Immature natural killer cell (primary cell): ENCODE measurements at regions not wholly inside any gene's neighbourhood (a gene's known extent, or its start where the extent isn't known, plus 50 kb on each side); places are given as distances from the start of the nearest gene placed in this dataset.
A peak's percentile ranks its signal among the peaks of the same experiment; 100 is the strongest.
"Not testable (repeated sequence)": the region's sequence is repeated elsewhere in the genome, so short reads cannot be mapped to it uniquely, and the experiment has no call there.

ENCODE experiments used
- DNase-seq, 3 donors: peaks; one replicate each; pipeline ENCODE4 v3.0.0; 2022; ENCODE audit warnings: mixed read lengths in 1 of 3
- H3K27ac Mint-ChIP-seq, 6 donors: one replicate each; pipeline ENCODE4 v1.8.0; 2020; ENCODE audit warnings: mixed read lengths in 6 of 6, mild to moderate bottlenecking in 5 of 6, inconsistent platforms in 4 of 6, moderate library complexity in 3 of 6
- H3K27me3 Mint-ChIP-seq, 3 donors: one replicate each; pipeline ENCODE4 v1.8.0; 2020 to 2021; ENCODE audit warnings: low read depth in 3 of 3, mild to moderate bottlenecking in 3 of 3, mixed read lengths in 3 of 3, moderate library complexity in 3 of 3, inconsistent platforms in 1 of 3
- H3K36me3 Mint-ChIP-seq, 3 donors: one replicate each; pipeline ENCODE4 v1.8.0; 2020; ENCODE audit warnings: mixed read lengths in 3 of 3, inconsistent platforms in 2 of 3, mild to moderate bottlenecking in 2 of 3
- H3K4me1 Mint-ChIP-seq, 2 donors: one replicate each; pipeline ENCODE4 v1.8.0; 2020; ENCODE audit warnings: inconsistent platforms in 2 of 2, mild to moderate bottlenecking in 2 of 2, mixed read lengths in 2 of 2, moderate library complexity in 1 of 2
- H3K4me3 Mint-ChIP-seq, 5 donors: one replicate each; pipeline ENCODE4 v1.8.0; 2020; ENCODE audit warnings: mild to moderate bottlenecking in 5 of 5, mixed read lengths in 5 of 5, inconsistent platforms in 3 of 5, moderate library complexity in 3 of 5
- H3K9me3 Mint-ChIP-seq, 6 donors: one replicate each; pipeline ENCODE4 v1.8.0; 2020; ENCODE audit warnings: mild to moderate bottlenecking in 6 of 6, mixed read lengths in 6 of 6, inconsistent platforms in 4 of 6, moderate library complexity in 3 of 6

DNA sequence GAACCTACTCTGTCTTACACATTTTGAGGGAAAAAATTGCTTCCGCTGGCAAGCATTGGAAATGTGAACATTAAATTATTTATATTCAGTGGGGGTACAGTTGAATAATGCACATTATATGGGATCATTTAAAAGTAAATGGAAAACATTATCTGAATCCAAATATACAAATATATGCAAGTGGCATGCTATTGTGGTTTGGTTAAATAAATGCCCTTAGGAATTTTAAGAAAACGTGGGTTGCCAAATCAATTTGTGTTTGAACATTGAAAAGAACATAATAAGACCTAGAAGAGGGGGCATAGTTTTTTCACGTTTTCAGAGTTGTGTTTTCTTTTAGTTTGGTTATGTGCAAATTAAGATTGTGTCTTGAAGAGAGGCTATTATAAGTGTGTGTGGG lies 230.5 kb upstream of the PRKX start:
- no peak for DNase-seq
- Mint-ChIP-seq H3K36me3 (peaks cover 0 to 3% (median 3%) of the 10 kb centered on the region in 3 donors), H3K27me3 (peaks cover 1 to 11% (median 4%) of the 10 kb centered on the region in 3 donors), H3K4me1 (no peaks in the 10 kb centered on the region), H3K9me3 (peaks cover 0 to 5% (median 2%) of the 10 kb centered on the region in 6 donors), H3K27ac (no peak overlapping the region), H3K4me3 (no peak overlapping the region)

DNA sequence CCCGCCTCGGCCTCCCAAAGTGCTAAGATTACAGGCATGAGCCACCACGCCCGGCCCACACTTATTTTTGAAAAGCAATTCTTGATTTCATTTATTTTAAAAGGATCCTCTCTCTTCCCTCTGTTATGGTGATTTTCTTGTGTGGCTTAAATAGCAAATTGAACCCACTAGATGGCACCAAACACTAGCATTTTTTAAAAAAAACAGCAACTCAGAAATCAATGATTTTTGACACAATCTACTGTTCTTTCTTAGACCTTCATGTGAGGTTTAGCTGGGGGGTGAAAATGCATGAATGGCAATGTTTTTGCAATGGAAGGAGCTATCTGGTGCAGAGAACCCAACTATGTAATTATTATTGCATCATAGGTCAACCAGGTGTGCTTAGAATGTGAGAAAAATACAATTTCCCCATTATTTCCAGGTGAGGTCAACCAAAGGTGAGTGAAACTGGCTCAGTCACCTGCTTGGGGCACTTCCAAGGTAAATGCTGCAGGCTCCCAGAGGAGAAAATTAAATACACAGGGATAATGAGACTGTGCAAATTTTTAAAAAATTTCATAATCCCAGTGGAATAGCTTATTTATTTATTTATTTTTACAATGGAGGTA lies 226.7 kb upstream of the PRKX start:
- Mint-ChIP-seq H3K27me3 (peaks cover 1 to 11% (median 4%) of the 10 kb centered on the region in 3 donors), H3K36me3 (peaks cover 0 to 3% (median 3%) of the 10 kb centered on the region in 3 donors), H3K4me1 (no peaks in the 10 kb centered on the region), H3K4me3 (no peak overlapping the region), H3K27ac (no peak overlapping the region), H3K9me3 (peaks cover 0 to 5% (median 2%) of the 10 kb centered on the region in 6 donors)
- no peak for DNase-seq

DNA sequence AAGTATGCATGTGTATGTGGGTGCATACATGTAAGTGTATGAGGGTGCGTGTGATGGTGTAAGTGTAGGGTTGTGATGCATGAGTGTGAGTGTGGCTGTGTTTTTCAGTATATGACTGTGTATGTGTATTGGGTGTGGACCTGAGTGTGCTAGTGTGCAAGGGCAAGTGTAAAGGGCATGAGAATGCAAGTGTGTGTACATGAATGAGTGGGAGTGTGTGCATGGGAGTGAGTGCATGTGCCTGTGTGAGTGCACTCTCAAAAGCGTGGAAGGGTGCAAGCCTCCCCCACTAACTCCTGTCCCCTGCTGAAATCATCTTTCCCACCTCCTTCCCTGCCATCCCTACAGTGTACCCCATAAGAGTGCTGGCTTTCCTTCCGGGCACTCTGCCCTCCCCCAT lies 225.1 kb upstream of the PRKX start:
- Mint-ChIP-seq H3K9me3 (peaks cover 0 to 5% (median 2%) of the 10 kb centered on the region in 6 donors), H3K27me3 (peaks cover 1 to 6% (median 4%) of the 10 kb centered on the region in 3 donors), H3K36me3 (peaks cover 0 to 3% (median 3%) of the 10 kb centered on the region in 3 donors), H3K4me3 (no peak overlapping the region), H3K4me1 (no peaks in the 10 kb centered on the region), H3K27ac (no peak overlapping the region)
- DNase-seq: no peak

DNA sequence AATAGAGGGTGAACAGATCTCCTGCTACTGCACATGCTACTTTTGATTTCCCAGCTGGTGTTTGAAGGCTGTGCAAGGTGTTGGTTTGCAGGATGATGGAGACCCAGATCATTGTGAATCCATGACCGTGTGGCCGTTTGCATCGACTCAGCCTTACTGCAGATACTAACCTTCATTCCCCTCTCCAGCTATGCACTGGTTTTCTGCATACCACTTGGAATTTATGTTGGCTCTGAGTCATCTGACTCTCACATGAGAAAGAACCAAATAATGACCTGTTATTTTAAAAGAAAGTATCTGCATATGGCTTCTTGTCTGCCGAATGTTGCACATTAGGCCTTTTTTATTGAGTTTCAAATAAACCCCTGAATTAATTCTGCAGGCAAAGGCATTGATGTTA lies 221.7 kb upstream of the PRKX start:
- not testable (repeated sequence) for H3K27ac Mint-ChIP-seq, H3K4me1 Mint-ChIP-seq, H3K27me3 Mint-ChIP-seq, H3K4me3 Mint-ChIP-seq, H3K36me3 Mint-ChIP-seq, H3K9me3 Mint-ChIP-seq, DNase-seq

DNA sequence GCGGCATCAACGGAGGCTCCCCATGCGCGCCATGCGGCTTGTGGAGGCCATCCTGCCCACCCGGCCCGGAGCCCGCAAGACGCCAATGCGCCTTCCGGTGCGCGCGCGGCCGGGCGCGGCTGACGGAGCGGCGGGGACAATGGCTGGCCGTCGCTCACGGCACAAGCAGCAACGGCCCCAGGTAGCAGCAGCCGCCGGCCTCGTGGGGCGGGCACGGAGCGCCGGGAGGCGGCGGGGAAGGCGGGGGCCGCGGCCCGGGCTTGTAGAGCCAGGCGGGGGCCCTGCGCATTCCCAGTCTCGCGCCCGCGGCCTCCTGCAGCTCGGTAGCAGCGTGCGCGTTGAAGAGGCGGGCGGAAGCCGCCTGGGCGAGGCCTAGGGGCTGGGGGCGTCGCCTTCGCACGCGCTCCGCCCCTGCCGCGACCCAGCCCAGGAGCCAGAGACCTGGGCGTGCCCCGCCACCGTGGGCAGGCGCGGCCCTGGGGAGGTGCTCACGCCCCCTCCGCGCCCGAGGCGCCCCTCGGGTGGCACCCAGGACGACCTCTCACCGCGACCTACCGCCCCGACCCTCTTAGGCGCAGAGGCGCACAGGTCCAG lies 207.1 kb upstream of the PRKX start:
- H3K27me3 Mint-ChIP-seq, H3K27ac Mint-ChIP-seq, H3K36me3 Mint-ChIP-seq, H3K4me1 Mint-ChIP-seq, H3K4me3 Mint-ChIP-seq, DNase-seq, H3K9me3 Mint-ChIP-seq: not testable (repeated sequence)

DNA sequence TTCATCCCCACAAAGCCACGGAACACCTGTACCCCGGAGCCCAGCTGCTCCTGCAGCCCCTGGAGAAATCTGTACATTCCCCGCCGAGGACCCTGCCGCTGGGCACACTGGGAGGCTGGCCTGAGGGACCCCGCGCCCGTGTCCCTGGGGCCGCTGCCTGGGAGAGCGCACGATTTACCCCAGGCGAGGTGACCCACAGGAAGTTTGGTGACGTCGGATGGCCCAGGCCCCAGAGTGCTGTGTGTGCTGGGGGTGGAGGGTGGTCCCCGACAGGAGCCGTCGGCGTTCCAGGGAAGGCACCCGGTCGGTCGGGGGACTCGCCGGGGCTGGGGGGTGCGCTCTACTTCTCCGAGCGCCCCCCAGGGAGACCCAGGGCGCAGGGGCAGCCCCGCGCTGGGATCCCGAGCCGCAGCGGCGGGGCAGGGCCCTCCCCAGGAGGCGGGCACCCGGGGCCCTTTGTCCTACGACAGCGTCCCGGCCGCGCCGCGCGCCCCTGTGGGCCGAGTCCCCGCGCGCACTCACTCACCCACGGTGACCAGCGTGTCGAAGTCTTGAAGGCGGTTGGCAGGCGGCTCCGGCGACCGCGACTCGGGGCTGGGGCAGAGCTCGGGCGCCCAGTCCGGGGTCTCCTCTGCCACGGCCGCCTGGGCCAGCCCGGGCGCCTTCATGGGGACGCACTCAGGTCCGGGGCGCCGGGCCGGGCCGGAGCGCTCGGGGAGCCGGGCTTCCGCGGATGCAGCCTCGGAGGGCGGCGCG lies 206.4 kb upstream of the PRKX start:
- H3K36me3 Mint-ChIP-seq, H3K4me3 Mint-ChIP-seq, H3K27ac Mint-ChIP-seq, H3K4me1 Mint-ChIP-seq, H3K27me3 Mint-ChIP-seq, H3K9me3 Mint-ChIP-seq, DNase-seq: not testable (repeated sequence)

DNA sequence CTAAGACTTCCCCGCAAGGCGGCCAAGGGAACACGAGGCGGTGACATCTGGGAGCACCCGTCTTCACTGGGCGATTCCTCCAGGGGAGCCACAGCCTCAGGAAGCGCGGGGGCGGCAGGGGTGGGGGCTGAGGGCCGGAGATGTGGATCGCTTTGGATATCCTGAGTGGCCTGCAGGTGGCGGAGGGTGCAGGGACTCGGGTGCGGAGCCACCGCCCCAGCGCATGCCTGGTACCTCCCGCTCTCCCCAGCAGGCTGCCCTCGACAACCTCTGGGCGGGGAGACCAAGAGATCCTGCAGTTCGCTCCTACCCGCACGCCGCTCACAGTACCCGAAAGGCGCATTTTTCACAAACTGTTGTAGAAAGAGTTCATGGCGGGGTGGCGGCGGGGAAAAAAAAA lies 201.4 kb upstream of the PRKX start:
- H3K4me3 Mint-ChIP-seq, DNase-seq, H3K4me1 Mint-ChIP-seq, H3K27me3 Mint-ChIP-seq, H3K36me3 Mint-ChIP-seq, H3K9me3 Mint-ChIP-seq, H3K27ac Mint-ChIP-seq: not testable (repeated sequence)

DNA sequence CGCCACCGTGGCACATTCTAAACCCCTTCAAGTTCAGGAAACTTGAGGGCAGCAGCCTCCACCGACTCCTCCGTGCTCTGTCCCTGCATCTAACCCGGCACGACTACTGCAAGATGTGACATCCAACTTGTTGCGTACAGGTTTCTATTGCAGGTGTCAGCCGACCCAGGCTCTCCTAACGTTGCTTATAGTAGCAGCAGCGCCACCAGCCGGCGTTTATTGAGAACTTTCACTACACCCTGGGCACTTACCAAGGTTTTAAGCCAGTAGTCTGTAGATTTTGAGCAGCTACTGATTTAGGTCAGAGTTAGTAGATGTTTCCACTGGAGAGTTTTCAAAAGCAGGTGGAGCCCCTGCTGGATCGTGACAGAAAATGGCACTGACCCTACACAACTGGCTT lies 200.6 kb upstream of the PRKX start:
- H3K4me3 Mint-ChIP-seq, H3K9me3 Mint-ChIP-seq, H3K27ac Mint-ChIP-seq, DNase-seq, H3K27me3 Mint-ChIP-seq, H3K36me3 Mint-ChIP-seq, H3K4me1 Mint-ChIP-seq: not testable (repeated sequence)

DNA sequence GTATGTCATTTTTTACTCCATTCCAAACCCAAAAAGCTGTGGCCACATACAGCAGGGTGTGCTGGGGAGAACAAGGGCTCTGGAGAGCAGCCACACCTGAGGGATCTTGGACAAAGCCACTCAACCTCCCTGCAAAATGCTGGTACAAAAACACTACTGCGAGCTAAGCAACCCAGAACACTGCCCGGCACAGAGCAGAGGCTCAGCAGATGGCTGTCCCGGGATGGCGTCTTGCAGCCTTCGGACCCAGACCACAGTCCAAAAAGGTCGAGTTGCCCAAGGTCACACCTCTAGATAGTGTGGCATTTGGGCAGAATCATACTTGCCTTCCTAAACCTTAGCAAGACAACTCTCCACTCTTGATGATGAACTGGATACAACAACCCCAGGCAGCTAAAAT lies 197.6 kb upstream of the PRKX start:
- H3K9me3 Mint-ChIP-seq, H3K4me1 Mint-ChIP-seq: not testable (repeated sequence)

DNA sequence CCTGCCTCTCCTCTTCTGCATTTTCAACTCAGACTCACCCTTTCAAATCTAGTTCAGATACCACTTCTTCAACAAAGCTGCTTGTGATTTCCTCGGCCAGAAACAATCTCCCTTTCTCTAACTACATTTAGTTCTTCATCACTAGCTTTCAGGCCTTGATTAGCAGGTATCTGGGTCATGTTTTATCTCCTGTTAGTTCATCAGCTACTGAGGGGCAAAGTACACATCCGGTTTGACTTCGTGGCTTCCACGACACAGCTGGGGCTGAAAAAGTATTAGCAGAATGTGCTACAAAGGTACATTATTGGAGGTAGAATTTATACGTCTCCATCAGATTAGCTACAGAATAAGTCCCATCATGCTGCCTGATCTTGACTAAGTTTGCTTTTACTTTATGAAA lies 197.2 kb upstream of the PRKX start:
- H3K27ac Mint-ChIP-seq, H3K36me3 Mint-ChIP-seq, H3K9me3 Mint-ChIP-seq, H3K27me3 Mint-ChIP-seq, H3K4me3 Mint-ChIP-seq, H3K4me1 Mint-ChIP-seq, DNase-seq: not testable (repeated sequence)

More for the DNA sequence above, 197.6 kb upstream of the PRKX start:
- not testable (repeated sequence) for H3K36me3 Mint-ChIP-seq, H3K4me3 Mint-ChIP-seq, DNase-seq, H3K27me3 Mint-ChIP-seq, H3K27ac Mint-ChIP-seq

DNA sequence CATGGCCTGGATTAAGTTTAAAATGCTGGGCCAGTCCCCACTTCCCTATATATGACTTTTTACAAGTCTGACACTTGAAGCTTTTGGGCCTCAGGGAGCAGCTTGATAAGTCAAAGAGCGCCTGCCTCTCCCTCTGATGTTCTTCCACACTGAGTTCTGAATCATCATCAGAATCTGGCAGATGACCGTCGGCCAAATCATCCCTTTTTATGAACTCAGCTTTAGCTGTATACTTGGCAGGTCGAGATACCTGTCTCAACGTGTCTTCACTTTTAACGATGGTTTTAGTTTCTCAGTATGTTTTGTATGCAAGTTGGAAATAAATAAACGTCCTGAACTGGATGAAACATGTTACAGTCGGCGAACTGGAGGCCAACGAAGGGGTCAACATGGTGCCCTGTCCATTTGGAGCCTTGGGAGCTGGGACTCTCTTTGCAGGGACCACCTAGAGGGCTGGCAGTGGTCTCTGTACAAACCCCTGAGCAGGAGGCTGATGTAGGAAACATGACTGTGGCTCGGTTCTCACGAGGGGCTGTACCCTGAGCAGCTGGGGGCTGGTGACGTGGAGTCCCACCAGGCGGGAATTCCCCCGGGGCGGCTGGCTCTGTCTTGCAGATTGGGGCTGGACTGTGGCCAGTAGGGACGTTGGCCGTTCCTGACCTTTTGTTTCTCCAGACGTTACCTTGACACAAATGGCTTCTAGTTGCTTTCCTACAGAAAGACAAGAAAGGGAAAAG lies 192.2 kb upstream of the PRKX start:
- H3K36me3 Mint-ChIP-seq, DNase-seq, H3K27me3 Mint-ChIP-seq, H3K4me3 Mint-ChIP-seq, H3K4me1 Mint-ChIP-seq, H3K9me3 Mint-ChIP-seq, H3K27ac Mint-ChIP-seq: not testable (repeated sequence)

DNA sequence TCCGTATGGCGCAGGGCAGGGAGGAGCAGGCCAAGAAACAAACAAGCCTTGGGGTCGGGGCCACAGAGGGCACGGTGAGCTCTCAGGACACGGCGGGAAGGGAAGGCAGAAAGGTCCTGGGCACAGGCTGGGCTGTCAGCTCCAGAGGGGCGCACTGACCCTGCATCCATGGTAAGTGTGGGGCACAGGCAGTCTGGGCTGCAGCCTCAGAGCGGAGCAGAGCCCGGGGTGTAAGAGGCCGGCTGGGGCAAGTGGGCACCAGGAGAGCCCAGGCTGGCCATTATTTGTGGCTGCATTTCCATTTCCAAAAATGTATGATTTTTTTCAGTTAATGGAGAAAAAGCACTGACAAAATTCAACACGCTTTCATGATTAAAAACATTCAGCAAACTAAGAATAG lies 188.8 kb upstream of the PRKX start:
- not testable (repeated sequence) for H3K27me3 Mint-ChIP-seq, H3K9me3 Mint-ChIP-seq, DNase-seq, H3K27ac Mint-ChIP-seq, H3K4me1 Mint-ChIP-seq, H3K36me3 Mint-ChIP-seq, H3K4me3 Mint-ChIP-seq

DNA sequence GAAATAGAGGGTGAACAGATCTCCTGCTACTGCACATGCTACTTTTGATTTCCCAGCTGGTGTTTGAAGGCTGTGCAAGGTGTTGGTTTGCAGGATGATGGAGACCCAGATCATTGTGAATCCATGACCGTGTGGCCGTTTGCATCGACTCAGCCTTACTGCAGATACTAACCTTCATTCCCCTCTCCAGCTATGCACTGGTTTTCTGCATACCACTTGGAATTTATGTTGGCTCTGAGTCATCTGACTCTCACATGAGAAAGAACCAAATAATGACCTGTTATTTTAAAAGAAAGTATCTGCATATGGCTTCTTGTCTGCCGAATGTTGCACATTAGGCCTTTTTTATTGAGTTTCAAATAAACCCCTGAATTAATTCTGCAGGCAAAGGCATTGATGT lies 183.3 kb upstream of the PRKX start:
- not testable (repeated sequence) for H3K36me3 Mint-ChIP-seq, DNase-seq, H3K9me3 Mint-ChIP-seq, H3K27ac Mint-ChIP-seq, H3K4me3 Mint-ChIP-seq, H3K4me1 Mint-ChIP-seq, H3K27me3 Mint-ChIP-seq

DNA sequence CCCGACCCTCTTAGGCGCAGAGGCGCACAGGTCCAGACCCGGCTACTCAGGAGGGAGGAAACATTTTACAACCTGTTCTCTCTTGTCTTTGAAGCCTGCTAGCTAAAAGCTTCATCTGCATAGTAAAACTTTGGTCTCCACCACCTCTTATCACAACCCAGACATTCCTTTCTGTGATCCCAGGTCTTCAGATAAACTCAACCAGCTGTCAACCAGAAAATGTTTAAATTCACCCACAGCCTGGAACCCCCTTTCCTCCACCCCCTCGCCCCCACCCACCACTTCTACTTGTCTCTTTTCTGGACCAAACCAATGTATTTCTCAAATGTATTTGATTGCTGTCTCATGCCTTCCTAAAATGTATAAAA lies 169.1 kb upstream of the PRKX start:
- H3K9me3 Mint-ChIP-seq, H3K36me3 Mint-ChIP-seq, DNase-seq, H3K27me3 Mint-ChIP-seq, H3K4me1 Mint-ChIP-seq: not testable (repeated sequence)
- Mint-ChIP-seq H3K4me3 (peak overlapping the region in 3 of 5 donors; percentile 65 to 68 (median 67)), H3K27ac (peak overlapping the region in 1 of 6 donors; percentile 73)
